ENCODE measurements at regions not wholly inside any gene's neighbourhood (a gene's known extent, or its start where the extent isn't known, plus 50 kb on each side); places are given as distances from the start of the nearest gene placed in this dataset.

DNA sequence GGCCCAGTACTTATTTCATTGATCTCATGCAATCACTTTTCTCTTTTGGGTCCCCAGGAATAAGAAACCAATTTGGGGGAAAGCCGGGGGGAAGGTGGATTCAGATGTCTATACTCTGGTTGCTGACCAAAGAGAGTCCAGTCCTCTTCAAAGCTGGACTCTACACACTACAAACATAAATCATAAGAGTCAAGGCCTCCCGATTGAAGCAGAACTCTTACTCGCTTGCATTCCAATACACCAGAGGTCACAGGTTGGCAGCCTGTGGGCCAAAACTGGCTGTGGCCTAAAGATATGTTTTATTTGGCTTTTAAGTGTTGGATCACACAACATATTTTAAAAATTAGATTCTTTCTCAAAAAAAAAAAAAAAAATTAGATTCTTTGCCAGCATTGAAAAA lies 311.4 kb upstream of the MSX2 start:
- TF ChIP-seq, protein P1, sequence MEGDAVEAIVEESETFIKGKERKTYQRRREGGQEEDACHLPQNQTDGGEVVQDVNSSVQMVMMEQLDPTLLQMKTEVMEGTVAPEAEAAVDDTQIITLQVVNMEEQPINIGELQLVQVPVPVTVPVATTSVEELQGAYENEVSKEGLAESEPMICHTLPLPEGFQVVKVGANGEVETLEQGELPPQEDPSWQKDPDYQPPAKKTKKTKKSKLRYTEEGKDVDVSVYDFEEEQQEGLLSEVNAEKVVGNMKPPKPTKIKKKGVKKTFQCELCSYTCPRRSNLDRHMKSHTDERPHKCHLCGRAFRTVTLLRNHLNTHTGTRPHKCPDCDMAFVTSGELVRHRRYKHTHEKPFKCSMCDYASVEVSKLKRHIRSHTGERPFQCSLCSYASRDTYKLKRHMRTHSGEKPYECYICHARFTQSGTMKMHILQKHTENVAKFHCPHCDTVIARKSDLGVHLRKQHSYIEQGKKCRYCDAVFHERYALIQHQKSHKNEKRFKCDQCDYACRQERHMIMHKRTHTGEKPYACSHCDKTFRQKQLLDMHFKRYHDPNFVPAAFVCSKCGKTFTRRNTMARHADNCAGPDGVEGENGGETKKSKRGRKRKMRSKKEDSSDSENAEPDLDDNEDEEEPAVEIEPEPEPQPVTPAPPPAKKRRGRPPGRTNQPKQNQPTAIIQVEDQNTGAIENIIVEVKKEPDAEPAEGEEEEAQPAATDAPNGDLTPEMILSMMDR (conservative IDR thresholded peaks at IDR 0.05; ENCODE audit: low read length), result no peak
- no peak for TF ChIP-seq EZH2phosphoT487 (IDR thresholded peaks at IDR 0.05; ENCODE audit: borderline replicate concordance, low read depth, low read length)

Data from OCI-LY7 (cell line).